ENCODE measurements at regions not wholly inside any gene's neighbourhood (a gene's known extent, or its start where the extent isn't known, plus 50 kb on each side); places are given as distances from the start of the nearest gene placed in this dataset.

GRCh38 chr9:87157366-87158031 is 210.2 kb upstream of the GAS1 start:
- DNase-seq (ENCODE audit: low spot score), result no peak

- DNase-seq (ENCODE audit: low spot score), result no peak
These were observed 211.5 kb upstream of the GAS1 start for GRCh38 chr9:87158765-87159164.

- DNase-seq (ENCODE audit: low spot score), result no peak
These were observed 213.1 kb upstream of the GAS1 start for GRCh38 chr9:87160148-87161102.

- DNase-seq (ENCODE audit: low spot score), result no peak
These were observed 219.9 kb upstream of the GAS1 start for GRCh38 chr9:87167161-87167560.

GRCh38 chr9:87167582-87167981 is 220.3 kb upstream of the GAS1 start:
- no peak for DNase-seq (ENCODE audit: low spot score)

- no peak for DNase-seq (ENCODE audit: low spot score)
These were observed 231.0 kb upstream of the GAS1 start for GRCh38 chr9:87178302-87178701.

GRCh38 chr9:87179553-87180340 is 232.4 kb upstream of the GAS1 start:
- DNase-seq (ENCODE audit: low spot score), result no peak

GRCh38 chr9:87180361-87180760 is 233.1 kb upstream of the GAS1 start:
- no peak for DNase-seq (ENCODE audit: low spot score)

GRCh38 chr9:87180841-87181240 is 233.5 kb upstream of the GAS1 start:
- DNase-seq (ENCODE audit: low spot score), result no peak

GRCh38 chr9:87181670-87182069 is 234.4 kb upstream of the GAS1 start:
- DNase-seq (ENCODE audit: low spot score), result no peak

GRCh38 chr9:87184956-87185642 is 237.8 kb upstream of the GAS1 start:
- DNase-seq (ENCODE audit: low spot score), result no peak

- no peak for DNase-seq (ENCODE audit: low spot score)
These were observed 240.3 kb upstream of the GAS1 start for GRCh38 chr9:87187656-87188055.

GRCh38 chr9:87189006-87189405 is 241.7 kb upstream of the GAS1 start:
- no peak for DNase-seq (ENCODE audit: low spot score)

- DNase-seq (ENCODE audit: low spot score), result no peak
These were observed 245.8 kb upstream of the GAS1 start for GRCh38 chr9:87193151-87193550.

- DNase-seq (ENCODE audit: low spot score), result no peak
These were observed 246.9 kb upstream of the GAS1 start for GRCh38 chr9:87193925-87194868.

GRCh38 chr9:87195306-87195705 is 248.0 kb upstream of the GAS1 start:
- DNase-seq (ENCODE audit: low spot score), result no peak

GRCh38 chr9:87197349-87198130 is 250.2 kb upstream of the GAS1 start:
- DNase-seq (ENCODE audit: low spot score), result no peak

- DNase-seq (ENCODE audit: low spot score), result no peak
These were observed 251.4 kb upstream of the GAS1 start for GRCh38 chr9:87198716-87199115.

GRCh38 chr9:87199278-87199677 is 252.0 kb upstream of the GAS1 start:
- no peak for DNase-seq (ENCODE audit: low spot score)

- no peak for DNase-seq (ENCODE audit: low spot score)
These were observed 252.5 kb upstream of the GAS1 start for GRCh38 chr9:87199782-87200181.
